A549 (cell line): ENCODE measurements at regions not wholly inside any gene's neighbourhood (a gene's known extent, or its start where the extent isn't known, plus 50 kb on each side); places are given as distances from the start of the nearest gene placed in this dataset.

Experiments used
- ATAC-seq, 2 experiments: fragments of 200-7000 bp in 1 of 2; fragments of >200 bp in 1 of 2; cut with Nextera tagmentation in 1 of 2; cut with Tn5 transposase in 1 of 2; 3 replicates each; pipeline versions ENCODE4 v1.8.0 to v1.9.1; 2018 to 2020; ENCODE audit warnings: mild to moderate bottlenecking in 1 of 2, moderate library complexity in 1 of 2
- CTCF ChIA-PET: fragments of 300-600 bp; sonication (Branson Sonifier 250); formaldehyde crosslinking; extraction: SDS; loops from one replicate; lab custom pipeline; 2021; ENCODE audit warnings: antibody characterized with exemption, inconsistent platforms; lab: Yijun Ruan, JAX
- POLR2A ChIA-PET: fragments of 350-600 bp; formaldehyde crosslinking; extraction: SDS; loops from one replicate; lab custom pipeline; 2021; ENCODE audit warnings: antibody characterized with exemption, inconsistent platforms; lab: Yijun Ruan, JAX
- DNase-seq, 2 experiments: peaks; one replicate each; pipeline versions ENCODE4 v3.0.0 to v3.0.0-alpha.2; 2011 to 2016; ENCODE audit warnings: low read depth in 1 of 2, low spot score in 1 of 2
- FAIRE-seq: peaks from 2 replicates; lab custom pipeline; 2011; peaks lifted over from hg19 to GRCh38; lab: Jason Lieb, UNC
- H3K27ac ChIP-seq, 2 experiments: fragments of >200 bp; sonication (Bioruptor Twin); formaldehyde crosslinking; 3 replicates each; pipeline ENCODE4 v1.5.1; 2016 to 2017
- H3K4me1 ChIP-seq: fragments of >200 bp; sonication (Bioruptor Twin); formaldehyde crosslinking; 3 replicates; pipeline ENCODE4 v1.6.1; 2016
- H3K4me2 ChIP-seq: fragments of >200 bp; sonication (Bioruptor Twin); formaldehyde crosslinking; 3 replicates; pipeline ENCODE4 v1.6.1; 2016
- H3K4me3 ChIP-seq: fragments of >200 bp; sonication (Bioruptor Twin); formaldehyde crosslinking; 3 replicates; pipeline ENCODE4 v1.5.1; 2016
- H3K9me3 ChIP-seq: fragments of >200 bp; sonication (Bioruptor Twin); formaldehyde crosslinking; 3 replicates; pipeline ENCODE4 v1.6.1; 2016
- CBX2 ChIP-seq: fragments of 200-600 bp; sonication (generic); IDR thresholded peaks from 2 replicates; pipeline ENCODE4 v1.6.1; 2016; ENCODE audit warnings: low read depth, mild to moderate bottlenecking, borderline replicate concordance
- CBX8 ChIP-seq: fragments of 200-600 bp; sonication (generic); IDR thresholded peaks from 2 replicates; pipeline ENCODE4 v1.6.1; 2016
- CHD4 ChIP-seq: fragments of 200-600 bp; sonication (generic); IDR thresholded peaks from 2 replicates; pipeline ENCODE4 v1.6.1; 2016; ENCODE audit warnings: antibody characterized with exemption, mild to moderate bottlenecking, borderline replicate concordance
- FOSB ChIP-seq: fragments of 250-450 bp; sonication (Bioruptor Pico); IDR thresholded peaks from 2 replicates; pipeline ENCODE4 v1.5.0; 2020; ENCODE audit warnings: mild to moderate bottlenecking, moderate library complexity
- FOSL2 ChIP-seq, 2 experiments: fragments of 450-650 bp in 1 of 2; fragments of >200 bp in 1 of 2; sonication (Bioruptor Twin) in 1 of 2; formaldehyde crosslinking; IDR thresholded peaks; 2 replicates each; pipeline versions ENCODE4 v1.5.0 to v1.6.1; 2016 to 2020; ENCODE audit warnings: mild to moderate bottlenecking in 1 of 2, moderate library complexity in 1 of 2
- HDAC2 ChIP-seq: fragments of 200-600 bp; sonication (generic); IDR thresholded peaks from 2 replicates; pipeline ENCODE4 v1.6.1; 2016
- HOXA7 ChIP-seq: fragments of 250-450 bp; sonication (Bioruptor Pico); IDR thresholded peaks from 2 replicates; pipeline ENCODE4 v1.5.0; 2020; ENCODE audit warnings: mild to moderate bottlenecking, moderate library complexity
- KDM5A ChIP-seq: fragments of 200-600 bp; sonication (generic); IDR thresholded peaks from 2 replicates; pipeline ENCODE4 v1.6.1; 2016; ENCODE audit warnings: antibody characterized with exemption, mild to moderate bottlenecking
- MAFK ChIP-seq: fragments of 450-650 bp; IDR thresholded peaks from 2 replicates; pipeline ENCODE4 v1.6.1; 2014; ENCODE audit not compliant: partially characterized antibody
- NPAS2 ChIP-seq: fragments of 250-450 bp; sonication (Bioruptor Pico); IDR thresholded peaks from 2 replicates; pipeline ENCODE4 v1.8.0; 2022; ENCODE audit warnings: mild to moderate bottlenecking, moderate library complexity, borderline replicate concordance
- NR3C1 ChIP-seq: fragments of >200 bp; sonication (Bioruptor Twin); formaldehyde crosslinking; IDR thresholded peaks from 3 replicates; pipeline ENCODE4 v1.6.1; 2017
- PHF8 ChIP-seq: fragments of 200-600 bp; sonication (generic); IDR thresholded peaks from 2 replicates; pipeline ENCODE4 v1.6.1; 2016; ENCODE audit warnings: low read depth, mild to moderate bottlenecking, antibody characterized with exemption, moderate library complexity, borderline replicate concordance
- POLR2A ChIP-seq: IDR thresholded peaks from 2 replicates; pipeline ENCODE4 v1.6.1; 2012; ENCODE audit warnings: mild to moderate bottlenecking, low read length
- POLR2AphosphoS2 ChIP-seq: conservative IDR thresholded peaks from 2 replicates; pipeline ENCODE4 v1.6.1; 2012; ENCODE audit warnings: low read length, improper control_type of control experiment, inconsistent platforms
- RAD21 ChIP-seq, 2 experiments: fragments of >200 bp in 1 of 2; sonication (Bioruptor Twin) in 1 of 2; formaldehyde crosslinking in 1 of 2; IDR thresholded peaks in 1 of 2; conservative IDR thresholded peaks in 1 of 2; 2 replicates in 1 of 2; 3 replicates in 1 of 2; pipeline ENCODE4 v1.6.1; 2012 to 2018; ENCODE audit warnings: inconsistent platforms in 1 of 2
- RARB ChIP-seq: fragments of 250-450 bp; sonication (Bioruptor Pico); IDR thresholded peaks from 2 replicates; pipeline ENCODE4 v1.8.0; 2021; ENCODE audit warnings: mild to moderate bottlenecking, moderate library complexity
- RCOR1 ChIP-seq: fragments of 150-350 bp; IDR thresholded peaks from 2 replicates; pipeline ENCODE4 v1.6.1; 2014; ENCODE audit warnings: antibody characterized with exemption, low read length, low read depth
- RNF2 ChIP-seq: fragments of 200-600 bp; sonication (generic); IDR thresholded peaks from 2 replicates; pipeline ENCODE4 v1.6.1; 2016; ENCODE audit warnings: low read depth, mild to moderate bottlenecking, antibody characterized with exemption, moderate library complexity, borderline replicate concordance
- SMC3 ChIP-seq: fragments of >200 bp; sonication (Bioruptor Twin); formaldehyde crosslinking; IDR thresholded peaks from 3 replicates; pipeline ENCODE4 v1.6.1; 2018; ENCODE audit warnings: inconsistent platforms
- SREBF2 ChIP-seq: fragments of 450-650 bp; IDR thresholded peaks from 2 replicates; pipeline ENCODE4 v1.6.1; 2014; ENCODE audit warnings: mild to moderate bottlenecking, moderate library complexity
- TFCP2L1 ChIP-seq: fragments of 250-450 bp; sonication (Bioruptor Pico); IDR thresholded peaks from 2 replicates; pipeline ENCODE4 v1.5.0; 2021; ENCODE audit warnings: mild to moderate bottlenecking
- TP53 ChIP-seq: fragments of 250-450 bp; sonication (Bioruptor Pico); IDR thresholded peaks from 2 replicates; pipeline ENCODE4 v1.5.0; 2021; ENCODE audit warnings: mild to moderate bottlenecking, moderate library complexity
- ZSCAN20 ChIP-seq: fragments of 250-450 bp; sonication (Bioruptor Pico); IDR thresholded peaks from 2 replicates; pipeline ENCODE4 v1.8.0; 2022; ENCODE audit warnings: mild to moderate bottlenecking, moderate library complexity
- WGBS: methylation state at CpG from one replicate; pipeline ENCODE4 v1.1.6; 2017; ENCODE audit errors: missing lambda C conversion rate; 5-methylcytosine and 5-hydroxymethylcytosine counted together
- TF ChIP-seq, protein P1 (sequence below): fragments of >200 bp; sonication (Bioruptor Twin); formaldehyde crosslinking; IDR thresholded peaks from 2 replicates; pipeline ENCODE4 v1.6.1; 2016
- TF ChIP-seq, protein P2 (sequence below): IDR thresholded peaks from 2 replicates; pipeline ENCODE4 v1.6.1; 2012
- TF ChIP-seq, protein P3 (sequence below): fragments of 450-650 bp; IDR thresholded peaks from 2 replicates; pipeline ENCODE4 v1.6.1; 2014; ENCODE audit warnings: antibody characterized with exemption
- TF ChIP-seq, protein P4 (sequence below): fragments of 250-450 bp; sonication (Bioruptor Pico); IDR thresholded peaks from 2 replicates; pipeline ENCODE4 v1.5.0; 2021; ENCODE audit warnings: mild to moderate bottlenecking, moderate library complexity, borderline replicate concordance
- TF ChIP-seq, protein P5 (sequence below): fragments of 150-350 bp; IDR thresholded peaks from 2 replicates; pipeline ENCODE4 v1.6.1; 2014; ENCODE audit warnings: low read depth, mild to moderate bottlenecking, low read length

DNA sequence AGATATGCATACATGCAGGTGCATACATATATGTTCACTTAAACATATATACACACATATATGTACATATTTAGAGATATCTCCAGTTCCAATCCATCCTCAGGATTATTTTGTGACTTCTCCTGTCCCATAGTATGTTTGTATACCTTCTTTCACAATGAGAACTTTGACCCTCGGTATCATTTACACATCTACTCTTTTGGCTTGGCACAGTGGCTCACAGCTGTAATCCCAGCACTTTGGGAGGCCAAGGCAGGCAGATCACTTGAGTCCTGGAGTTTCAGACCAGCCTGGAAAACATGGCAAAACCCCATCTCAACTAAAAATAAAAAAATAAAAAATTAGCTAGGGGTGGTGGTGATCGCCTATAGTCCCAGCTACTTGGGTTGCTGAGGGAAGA, 148.1 kb upstream of the CCL2 start:
- no peak for FAIRE-seq
- ChIA-PET CTCF (no interaction called here), POLR2A (no interaction called here)
- ATAC-seq = no peak
- no peak overlapping the region for H3K4me3 ChIP-seq
- WGBS = 10% methylated on average over 2 of the region's 2 CpGs
- no peak overlapping the region for H3K27ac ChIP-seq
- H3K4me2 ChIP-seq = no peak overlapping the region
- no peak for DNase-seq
- TF ChIP-seq TFCP2L1 (CRISPR knock-in tag) (no peak), FOSL2 (IDR thresholded peaks at IDR 0.05) (no peak), FOSL2 (CRISPR knock-in tag; IDR thresholded peaks at IDR 0.05) (no peak), POLR2A (no peak)
- TF ChIP-seq, protein P1, sequence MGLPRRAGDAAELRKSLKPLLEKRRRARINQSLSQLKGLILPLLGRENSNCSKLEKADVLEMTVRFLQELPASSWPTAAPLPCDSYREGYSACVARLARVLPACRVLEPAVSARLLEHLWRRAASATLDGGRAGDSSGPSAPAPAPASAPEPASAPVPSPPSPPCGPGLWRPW = no peak
- no peaks in the 10 kb centered on the region for H3K9me3 ChIP-seq
- no peaks in the 10 kb centered on the region for H3K4me1 ChIP-seq

DNA sequence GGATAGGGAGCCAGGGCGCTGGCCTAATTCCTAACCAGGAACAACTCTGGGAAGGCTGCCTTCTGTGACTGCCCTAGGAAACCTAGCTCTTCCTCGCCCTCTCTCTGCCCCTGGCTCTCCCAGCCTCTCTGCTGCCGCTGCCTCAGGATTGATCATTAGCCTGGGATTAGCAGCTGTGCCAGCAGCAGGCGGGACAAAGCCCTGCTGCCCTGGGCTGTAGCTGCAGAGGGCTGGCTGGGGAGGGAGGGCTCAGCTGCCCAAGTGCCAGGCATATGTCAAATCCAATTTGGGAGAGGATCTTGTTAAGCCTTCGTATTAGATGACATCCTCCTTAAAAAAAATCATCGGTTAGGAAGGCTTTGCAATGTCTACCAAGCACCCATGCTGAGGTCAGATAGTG, 144.8 kb upstream of the CCL2 start:
- no peak overlapping the region for H3K4me2 ChIP-seq
- WGBS = 0% methylated on average over 6 of the region's 6 CpGs
- no peak overlapping the region for H3K27ac ChIP-seq
- DNase-seq (no peak), ATAC-seq (no peak), FAIRE-seq (no peak)
- ChIA-PET CTCF (interaction anchor here (1.1 kb wide), 1 partner anchor 13 kb away, joined by 4 read pairs; no protein-coding TSS in a partner anchor), POLR2A (no interaction called here)
- no peak for TF ChIP-seq POLR2AphosphoS2
- TF ChIP-seq, protein P2, sequence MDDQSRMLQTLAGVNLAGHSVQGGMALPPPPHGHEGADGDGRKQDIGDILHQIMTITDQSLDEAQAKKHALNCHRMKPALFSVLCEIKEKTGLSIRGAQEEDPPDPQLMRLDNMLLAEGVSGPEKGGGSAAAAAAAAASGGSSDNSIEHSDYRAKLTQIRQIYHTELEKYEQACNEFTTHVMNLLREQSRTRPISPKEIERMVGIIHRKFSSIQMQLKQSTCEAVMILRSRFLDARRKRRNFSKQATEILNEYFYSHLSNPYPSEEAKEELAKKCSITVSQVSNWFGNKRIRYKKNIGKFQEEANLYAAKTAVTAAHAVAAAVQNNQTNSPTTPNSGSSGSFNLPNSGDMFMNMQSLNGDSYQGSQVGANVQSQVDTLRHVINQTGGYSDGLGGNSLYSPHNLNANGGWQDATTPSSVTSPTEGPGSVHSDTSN = no peak
- no peak for TF ChIP-seq NPAS2 (CRISPR knock-in tag)
- TF ChIP-seq RAD21 (conservative IDR thresholded peaks at IDR 0.05 in 1 of 2, IDR thresholded peaks at IDR 0.05 in 1 of 2) = no peak
- no peak for TF ChIP-seq POLR2A
- TF ChIP-seq HDAC2 = no peak
- TF ChIP-seq CBX2 = no peak
- no peak for TF ChIP-seq ZSCAN20 (CRISPR knock-in tag)
- TF ChIP-seq, protein P3, sequence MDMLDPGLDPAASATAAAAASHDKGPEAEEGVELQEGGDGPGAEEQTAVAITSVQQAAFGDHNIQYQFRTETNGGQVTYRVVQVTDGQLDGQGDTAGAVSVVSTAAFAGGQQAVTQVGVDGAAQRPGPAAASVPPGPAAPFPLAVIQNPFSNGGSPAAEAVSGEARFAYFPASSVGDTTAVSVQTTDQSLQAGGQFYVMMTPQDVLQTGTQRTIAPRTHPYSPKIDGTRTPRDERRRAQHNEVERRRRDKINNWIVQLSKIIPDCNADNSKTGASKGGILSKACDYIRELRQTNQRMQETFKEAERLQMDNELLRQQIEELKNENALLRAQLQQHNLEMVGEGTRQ = no peak
- no peak for TF ChIP-seq SREBF2
- TF ChIP-seq CHD4 = no peak
- no peaks in the 10 kb centered on the region for H3K9me3 ChIP-seq
- H3K4me3 ChIP-seq = no peak overlapping the region
- H3K4me1 ChIP-seq = no peaks in the 10 kb centered on the region

DNA sequence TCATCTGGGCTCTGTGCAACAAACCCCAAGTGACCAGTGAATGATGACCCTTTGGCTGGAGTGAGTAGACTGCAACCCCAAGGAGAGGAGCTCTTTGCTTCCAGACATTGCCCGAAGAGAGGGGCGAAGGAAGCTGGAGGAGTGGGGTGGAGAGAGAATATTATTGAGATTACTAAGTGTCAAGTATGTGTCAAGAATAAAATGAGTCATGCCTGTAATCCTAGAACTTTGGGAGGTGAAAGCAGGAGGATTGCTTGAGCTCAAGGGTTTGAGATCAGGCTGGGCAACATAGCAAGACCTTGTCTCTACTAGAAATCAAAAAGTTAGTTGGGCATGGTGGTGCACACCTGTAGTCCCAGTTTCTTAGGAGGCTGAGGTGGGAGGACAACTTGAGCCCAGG, 142.0 kb upstream of the CCL2 start:
- ChIA-PET POLR2A (no interaction called here), CTCF (interaction anchor here (1.2 kb wide), 1 partner anchor 13 kb away, joined by 4 read pairs; no protein-coding TSS in a partner anchor)
- H3K27ac ChIP-seq = no peak overlapping the region
- H3K4me2 ChIP-seq = no peak overlapping the region
- TF ChIP-seq HDAC2 (no peak), KDM5A (no peak), RARB (no peak), CBX8 (no peak), NR3C1 (no peak), NPAS2 (CRISPR knock-in tag) (no peak), MAFK (no peak), CBX2 (no peak), PHF8 (no peak), RCOR1 (no peak), POLR2A (no peak), TP53 (CRISPR knock-in tag) (no peak), HOXA7 (CRISPR knock-in tag) (no peak), SMC3 (no peak), RNF2 (no peak), FOSB (no peak)
- TF ChIP-seq, protein P4, sequence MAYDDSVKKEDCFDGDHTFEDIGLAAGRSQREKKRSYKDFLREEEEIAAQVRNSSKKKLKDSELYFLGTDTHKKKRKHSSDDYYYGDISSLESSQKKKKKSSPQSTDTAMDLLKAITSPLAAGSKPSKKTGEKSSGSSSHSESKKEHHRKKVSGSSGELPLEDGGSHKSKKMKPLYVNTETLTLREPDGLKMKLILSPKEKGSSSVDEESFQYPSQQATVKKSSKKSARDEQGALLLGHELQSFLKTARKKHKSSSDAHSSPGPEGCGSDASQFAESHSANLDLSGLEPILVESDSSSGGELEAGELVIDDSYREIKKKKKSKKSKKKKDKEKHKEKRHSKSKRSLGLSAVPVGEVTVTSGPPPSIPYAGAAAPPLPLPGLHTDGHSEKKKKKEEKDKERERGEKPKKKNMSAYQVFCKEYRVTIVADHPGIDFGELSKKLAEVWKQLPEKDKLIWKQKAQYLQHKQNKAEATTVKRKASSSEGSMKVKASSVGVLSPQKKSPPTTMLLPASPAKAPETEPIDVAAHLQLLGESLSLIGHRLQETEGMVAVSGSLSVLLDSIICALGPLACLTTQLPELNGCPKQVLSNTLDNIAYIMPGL (CRISPR knock-in tag) = no peak
- TF ChIP-seq, protein P5, sequence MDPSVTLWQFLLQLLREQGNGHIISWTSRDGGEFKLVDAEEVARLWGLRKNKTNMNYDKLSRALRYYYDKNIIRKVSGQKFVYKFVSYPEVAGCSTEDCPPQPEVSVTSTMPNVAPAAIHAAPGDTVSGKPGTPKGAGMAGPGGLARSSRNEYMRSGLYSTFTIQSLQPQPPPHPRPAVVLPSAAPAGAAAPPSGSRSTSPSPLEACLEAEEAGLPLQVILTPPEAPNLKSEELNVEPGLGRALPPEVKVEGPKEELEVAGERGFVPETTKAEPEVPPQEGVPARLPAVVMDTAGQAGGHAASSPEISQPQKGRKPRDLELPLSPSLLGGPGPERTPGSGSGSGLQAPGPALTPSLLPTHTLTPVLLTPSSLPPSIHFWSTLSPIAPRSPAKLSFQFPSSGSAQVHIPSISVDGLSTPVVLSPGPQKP = no peak
- DNase-seq (no peak), ATAC-seq (no peak), FAIRE-seq (no peak)
- no peak overlapping the region for H3K4me3 ChIP-seq
- H3K4me1 ChIP-seq = no peaks in the 10 kb centered on the region
- 2% methylated on average over 2 of the region's 2 CpGs for WGBS
- H3K9me3 ChIP-seq = no peaks in the 10 kb centered on the region
